ENCODE measurements at regions not wholly inside any gene's neighbourhood (a gene's known extent, or its start where the extent isn't known, plus 50 kb on each side); places are given as distances from the start of the nearest gene placed in this dataset.

- H2BK120ac ChIP-seq (ENCODE audit: low read depth, low read length, poor library complexity, severe bottlenecking), result no peak overlapping the region
- H3K9ac ChIP-seq (ENCODE audit: extremely low read depth, insufficient read length, low read length), result no peak overlapping the region
- H3K4me3 Mint-ChIP-seq, result no peak overlapping the region
- H3T11ph ChIP-seq (ENCODE audit: low read length), result no peak overlapping the region
- H3K79me2 ChIP-seq (ENCODE audit: insufficient read depth, low read length), result no peaks in the 10 kb centered on the region
- H4K5ac ChIP-seq (ENCODE audit: insufficient read length, low read depth, low read length), result no peak overlapping the region
- H2BK15ac ChIP-seq (ENCODE audit: low read depth, low read length), result no peak overlapping the region
- H3K27ac Mint-ChIP-seq, result no peak overlapping the region
- no peaks in the 10 kb centered on the region for H3K23me2 ChIP-seq (ENCODE audit: insufficient read length, low read depth, low read length, poor library complexity, severe bottlenecking)
- no peak overlapping the region for H2BK5ac ChIP-seq (ENCODE audit: insufficient read length, low read length)
- H3K4me2 ChIP-seq (ENCODE audit: insufficient read depth, insufficient read length, low read length), result no peak overlapping the region
- H3K4me1 ChIP-seq (ENCODE audit: insufficient read depth, low read length), result peaks cover 11% of the 10 kb centered on the region; the same call in 1 of the 2 replicates
- no CpG with 5 or more reads among the region's 3 CpGs for WGBS (ENCODE audit: extremely low coverage, insufficient read length, low lambda C conversion rate)
- no peak overlapping the region for H3K56ac ChIP-seq (ENCODE audit: insufficient read length, low read depth, low read length)
- no peak overlapping the region for H2BK20ac ChIP-seq (ENCODE audit: low read depth, low read length, poor library complexity, severe bottlenecking)
- H2BK12ac ChIP-seq (ENCODE audit: insufficient read length, low read depth, low read length), result no peak overlapping the region
- DNase-seq, result no peak
- no peaks in the 10 kb centered on the region for H3K27me3 ChIP-seq (ENCODE audit: insufficient read depth, low read length)
- no peaks in the 10 kb centered on the region for H4K20me1 ChIP-seq (ENCODE audit: control insufficient read depth, insufficient read depth, insufficient read length)
- H3K4ac ChIP-seq (ENCODE audit: low read depth, low read length), result no peak overlapping the region
- H3K18ac ChIP-seq (ENCODE audit: insufficient read length, low read depth, low read length), result no peak overlapping the region
- peaks cover 58 to 62% of the 10 kb centered on the region in 2 experiments for H3K4me1 Mint-ChIP-seq
- H3K23ac ChIP-seq (ENCODE audit: insufficient read length, low read depth, low read length), result no peak overlapping the region
- no peak overlapping the region for H3K14ac ChIP-seq (ENCODE audit: insufficient read depth, low read length)
- no peak overlapping the region for H3K27ac ChIP-seq (ENCODE audit: insufficient read length, low read depth, low read length)
- no peaks in the 10 kb centered on the region for H3K79me1 ChIP-seq (ENCODE audit: insufficient read depth, low read depth, low read length, poor library complexity, severe bottlenecking)
- no peak overlapping the region for H4K8ac ChIP-seq (replicated peaks; ENCODE audit: insufficient read length, low read depth, low read length)
- H4K91ac ChIP-seq (ENCODE audit: insufficient read length, low read depth, low read length), result no peak overlapping the region
- no peaks in the 10 kb centered on the region for H3K9me3 ChIP-seq (ENCODE audit: control insufficient read depth, low read depth, low read length)
- H2AK5ac ChIP-seq (ENCODE audit: insufficient read length, low read length), result no peak overlapping the region
- no peaks in the 10 kb centered on the region for H3K36me3 Mint-ChIP-seq (ENCODE audit: insufficient read depth in 1 of 3, low read depth in 3 of 3)
- no peak overlapping the region for H2AFZ ChIP-seq (ENCODE audit: low read length)
- H3K27me3 Mint-ChIP-seq (ENCODE audit: low read depth), result no peaks in the 10 kb centered on the region
- TF ChIP-seq, protein P1, sequence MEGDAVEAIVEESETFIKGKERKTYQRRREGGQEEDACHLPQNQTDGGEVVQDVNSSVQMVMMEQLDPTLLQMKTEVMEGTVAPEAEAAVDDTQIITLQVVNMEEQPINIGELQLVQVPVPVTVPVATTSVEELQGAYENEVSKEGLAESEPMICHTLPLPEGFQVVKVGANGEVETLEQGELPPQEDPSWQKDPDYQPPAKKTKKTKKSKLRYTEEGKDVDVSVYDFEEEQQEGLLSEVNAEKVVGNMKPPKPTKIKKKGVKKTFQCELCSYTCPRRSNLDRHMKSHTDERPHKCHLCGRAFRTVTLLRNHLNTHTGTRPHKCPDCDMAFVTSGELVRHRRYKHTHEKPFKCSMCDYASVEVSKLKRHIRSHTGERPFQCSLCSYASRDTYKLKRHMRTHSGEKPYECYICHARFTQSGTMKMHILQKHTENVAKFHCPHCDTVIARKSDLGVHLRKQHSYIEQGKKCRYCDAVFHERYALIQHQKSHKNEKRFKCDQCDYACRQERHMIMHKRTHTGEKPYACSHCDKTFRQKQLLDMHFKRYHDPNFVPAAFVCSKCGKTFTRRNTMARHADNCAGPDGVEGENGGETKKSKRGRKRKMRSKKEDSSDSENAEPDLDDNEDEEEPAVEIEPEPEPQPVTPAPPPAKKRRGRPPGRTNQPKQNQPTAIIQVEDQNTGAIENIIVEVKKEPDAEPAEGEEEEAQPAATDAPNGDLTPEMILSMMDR (conservative IDR thresholded peaks at IDR 0.05), result no peak
- H3K9me3 Mint-ChIP-seq, result no peaks in the 10 kb centered on the region
These were observed 288.7 kb upstream of the USP25 start for GRCh38 chr21:15441060-15441493.
